ENCODE measurements at regions not wholly inside any gene's neighbourhood (a gene's known extent, or its start where the extent isn't known, plus 50 kb on each side); places are given as distances from the start of the nearest gene placed in this dataset.
A peak's percentile ranks its signal among the peaks of the same experiment; 100 is the strongest.

DNA sequence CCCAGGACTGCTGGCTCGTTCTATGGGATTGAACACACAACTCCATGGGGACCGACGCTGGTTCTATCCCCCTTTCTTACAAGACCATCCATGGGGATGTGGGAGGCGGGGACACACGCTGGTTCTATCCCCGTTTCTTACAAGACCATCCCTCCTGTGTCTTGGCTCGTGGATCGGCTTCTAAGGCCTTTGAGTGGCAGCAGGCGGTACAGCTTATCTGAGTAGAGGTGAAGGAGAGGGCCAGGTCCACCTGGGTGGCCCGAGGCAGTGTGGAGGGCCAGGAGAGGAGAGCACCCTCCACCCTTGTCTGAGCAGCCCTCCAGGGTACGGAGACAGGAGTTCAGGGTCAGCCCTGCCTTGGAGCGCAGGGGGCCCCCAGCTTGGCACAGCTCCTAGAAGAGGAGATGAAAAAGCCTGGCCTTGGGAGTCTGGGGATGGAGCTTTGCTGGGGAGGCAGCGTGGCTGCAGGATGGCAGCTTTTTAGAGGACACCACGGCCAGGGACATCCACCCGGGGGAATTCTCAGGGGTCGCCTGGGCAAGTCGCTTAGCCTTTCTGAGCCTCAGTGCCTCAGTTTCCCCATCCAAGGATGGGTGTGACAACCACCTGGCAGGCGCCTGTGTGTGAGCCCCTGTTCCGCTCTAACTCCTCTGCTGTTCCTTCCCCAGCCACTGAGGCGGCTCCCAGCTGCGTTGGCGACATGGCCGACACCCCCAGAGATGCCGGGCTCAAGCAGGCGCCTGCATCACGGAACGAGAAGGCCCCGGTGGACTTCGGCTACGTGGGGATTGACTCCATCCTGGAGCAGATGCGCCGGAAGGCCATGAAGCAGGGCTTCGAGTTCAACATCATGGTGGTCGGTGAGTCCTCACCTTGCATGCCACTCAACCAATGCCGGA is 341.0 kb downstream of the SEC14L1 start:
- Mint-ChIP-seq H3K36me3 (peaks cover 4% of the 10 kb centered on the region), H3K27me3 (no peaks in the 10 kb centered on the region), H3K9me3 (no peaks in the 10 kb centered on the region), H3K27ac (peak overlapping the region in 1 of 3 donors; percentile 42), H3K4me3 (peak overlapping the region in 3 of 4 donors; percentile 23 to 79 (median 57)), H3K4me1 (peaks cover 14 to 24% (median 18%) of the 10 kb centered on the region in 3 donors)

DNA sequence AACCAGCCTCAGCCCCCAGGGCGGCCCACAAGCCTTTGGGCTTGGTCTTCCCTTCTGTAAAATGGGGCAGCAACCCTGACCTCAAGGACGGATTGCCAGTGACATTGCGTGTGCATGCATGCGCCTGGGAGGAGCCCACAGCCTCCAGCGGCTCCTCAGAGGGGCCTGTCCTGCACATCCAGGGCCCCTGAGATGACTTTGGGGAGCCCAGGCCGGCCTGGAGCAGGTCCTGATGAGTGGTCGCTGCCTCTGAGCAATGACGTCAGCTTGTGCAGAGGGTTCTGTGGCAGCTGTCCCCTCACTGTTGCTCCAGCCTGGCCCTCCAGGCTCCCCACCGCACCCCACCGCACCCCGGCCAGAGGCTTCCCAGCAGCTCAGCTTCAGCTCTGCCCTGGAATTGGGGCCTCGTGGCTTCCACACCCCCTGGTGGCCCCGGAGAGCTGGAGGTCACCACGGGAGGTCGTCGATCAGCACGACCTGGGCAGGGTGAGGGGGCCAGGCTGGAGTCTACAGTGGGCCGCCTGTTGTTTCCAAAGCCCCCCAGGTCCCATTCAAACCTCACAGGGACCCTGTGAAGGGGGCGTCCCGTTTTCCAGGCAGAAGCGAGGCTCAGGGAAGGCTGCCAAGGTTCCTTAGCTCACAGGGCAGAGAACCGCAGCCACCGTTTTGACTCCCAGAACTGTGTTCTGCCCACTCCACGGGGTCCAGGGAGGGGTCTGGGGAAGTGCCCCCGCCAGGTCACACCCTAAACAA is 341.8 kb downstream of the SEC14L1 start:
- Mint-ChIP-seq H3K27ac (no peak overlapping the region), H3K27me3 (no peaks in the 10 kb centered on the region), H3K36me3 (peaks cover 4% of the 10 kb centered on the region), H3K4me3 (no peak overlapping the region), H3K4me1 (peaks cover 12 to 16% (median 14%) of the 10 kb centered on the region in 3 donors), H3K9me3 (no peaks in the 10 kb centered on the region)

DNA sequence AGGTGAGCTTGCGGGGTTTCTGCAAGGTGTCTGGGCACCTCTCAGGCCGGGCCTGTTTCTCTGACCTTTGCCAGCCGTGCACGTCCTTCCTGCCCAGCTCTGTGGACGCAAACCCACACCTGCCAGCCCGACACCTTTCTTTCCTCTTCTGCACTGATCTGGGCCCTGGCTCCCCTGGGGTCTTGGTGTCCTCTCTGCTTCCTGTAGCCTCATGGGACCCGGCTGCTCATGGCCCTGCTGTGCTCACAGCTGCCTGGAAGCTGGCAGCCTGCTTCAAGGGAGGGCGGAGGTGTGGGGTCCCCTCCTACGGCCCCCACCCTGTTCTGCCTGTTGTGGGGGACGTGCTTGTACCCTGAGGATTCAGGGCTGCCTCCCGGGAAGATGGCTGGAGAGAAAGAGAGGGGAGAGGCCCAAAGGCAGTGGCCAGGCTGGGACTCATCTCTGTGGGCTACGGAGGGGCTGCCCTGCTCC is 342.4 kb downstream of the SEC14L1 start:
- Mint-ChIP-seq H3K27me3 (no peaks in the 10 kb centered on the region), H3K36me3 (peaks cover 4% of the 10 kb centered on the region), H3K4me3 (no peak overlapping the region), H3K9me3 (no peaks in the 10 kb centered on the region), H3K27ac (no peak overlapping the region), H3K4me1 (peaks cover 9 to 14% (median 12%) of the 10 kb centered on the region in 3 donors)

DNA sequence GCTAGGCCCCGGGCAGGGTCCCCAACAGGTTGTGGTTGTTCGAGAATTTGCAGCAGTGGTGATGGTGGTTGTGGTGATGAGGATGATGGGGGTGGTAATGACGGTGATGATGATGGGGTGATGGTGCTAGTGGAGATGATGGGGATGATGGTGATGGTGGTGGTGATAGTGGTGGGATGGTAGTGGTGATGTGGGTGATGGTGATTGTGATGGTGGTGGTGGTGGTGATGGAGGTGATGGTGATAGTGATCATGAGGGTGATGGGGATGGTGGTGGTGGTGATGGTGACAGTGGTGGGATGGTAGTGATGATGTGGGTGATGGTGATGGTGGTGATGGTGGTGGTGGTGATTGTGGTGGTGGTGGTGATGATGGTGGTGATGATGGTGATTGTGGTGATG is 343.3 kb downstream of the SEC14L1 start:
- Mint-ChIP-seq H3K9me3 (no peaks in the 10 kb centered on the region), H3K27me3 (no peaks in the 10 kb centered on the region), H3K36me3 (peaks cover 1% of the 10 kb centered on the region), H3K4me3 (no peak overlapping the region), H3K27ac (no peak overlapping the region), H3K4me1 (peaks cover 4 to 12% (median 6%) of the 10 kb centered on the region in 3 donors)

DNA sequence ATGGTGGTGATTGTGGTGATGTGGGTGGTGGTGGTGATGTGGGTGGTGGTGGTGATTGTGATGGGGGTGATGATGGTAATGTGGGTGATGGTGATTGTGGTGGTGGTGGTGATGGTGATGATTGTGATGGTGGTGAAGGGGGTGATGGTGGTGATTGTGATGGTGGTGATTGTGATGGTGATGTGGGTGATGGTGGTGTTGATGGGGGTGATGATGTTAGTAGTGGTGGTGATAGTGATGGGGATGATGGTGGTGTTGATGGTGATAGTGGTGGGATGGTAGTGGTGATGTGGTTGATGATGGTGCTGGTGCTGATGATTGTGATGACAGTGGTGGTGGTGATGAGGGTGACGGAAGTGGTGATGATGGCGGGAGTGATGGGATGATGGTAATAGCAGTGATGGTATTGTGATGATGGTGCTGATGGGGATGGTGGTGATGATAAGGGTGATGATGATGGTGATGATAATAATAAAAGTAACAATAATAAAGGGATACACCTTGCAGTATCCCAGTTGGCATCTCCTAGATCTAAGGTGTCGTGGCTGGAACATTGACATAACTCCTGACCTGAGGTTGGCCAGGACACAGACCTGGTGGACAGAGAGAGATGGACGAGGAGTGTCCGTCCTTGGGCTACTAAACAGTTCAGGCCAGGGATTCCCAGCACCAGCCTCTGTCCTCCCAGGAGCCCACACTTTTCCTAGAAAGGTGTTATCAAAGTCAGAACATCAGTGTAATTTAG is 344.5 kb downstream of the SEC14L1 start:
- Mint-ChIP-seq H3K36me3 (peaks cover 1% of the 10 kb centered on the region), H3K4me1 (peaks cover 5 to 12% (median 6%) of the 10 kb centered on the region in 3 donors), H3K27ac (no peak overlapping the region), H3K4me3 (no peak overlapping the region), H3K27me3 (no peaks in the 10 kb centered on the region), H3K9me3 (no peaks in the 10 kb centered on the region)

DNA sequence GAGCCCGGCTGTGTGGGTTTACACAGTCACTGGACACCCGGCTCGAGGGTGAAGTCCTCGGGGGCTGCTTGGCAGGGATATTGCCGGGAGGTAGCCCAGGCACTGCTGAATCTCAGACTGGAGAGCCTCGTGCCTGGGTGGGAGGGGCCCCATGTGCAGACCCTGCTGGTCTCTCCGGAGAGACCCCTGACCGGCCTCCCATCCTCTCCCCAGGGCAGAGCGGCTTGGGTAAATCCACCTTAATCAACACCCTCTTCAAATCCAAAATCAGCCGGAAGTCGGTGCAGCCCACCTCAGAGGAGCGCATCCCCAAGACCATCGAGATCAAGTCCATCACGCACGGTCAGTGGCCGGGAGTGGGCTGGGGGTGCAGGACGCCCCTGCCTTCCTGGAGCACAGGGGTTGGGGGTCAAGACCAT is 346.5 kb downstream of the SEC14L1 start:
- no peaks in the 10 kb centered on the region for H3K9me3 Mint-ChIP-seq
- no peak overlapping the region for H3K27ac Mint-ChIP-seq
- H3K36me3 Mint-ChIP-seq, result no peaks in the 10 kb centered on the region
- H3K4me1 Mint-ChIP-seq, result peaks cover 9 to 12% (median 11%) of the 10 kb centered on the region in 3 donors
- no peak overlapping the region for H3K4me3 Mint-ChIP-seq
- no peaks in the 10 kb centered on the region for H3K27me3 Mint-ChIP-seq

DNA sequence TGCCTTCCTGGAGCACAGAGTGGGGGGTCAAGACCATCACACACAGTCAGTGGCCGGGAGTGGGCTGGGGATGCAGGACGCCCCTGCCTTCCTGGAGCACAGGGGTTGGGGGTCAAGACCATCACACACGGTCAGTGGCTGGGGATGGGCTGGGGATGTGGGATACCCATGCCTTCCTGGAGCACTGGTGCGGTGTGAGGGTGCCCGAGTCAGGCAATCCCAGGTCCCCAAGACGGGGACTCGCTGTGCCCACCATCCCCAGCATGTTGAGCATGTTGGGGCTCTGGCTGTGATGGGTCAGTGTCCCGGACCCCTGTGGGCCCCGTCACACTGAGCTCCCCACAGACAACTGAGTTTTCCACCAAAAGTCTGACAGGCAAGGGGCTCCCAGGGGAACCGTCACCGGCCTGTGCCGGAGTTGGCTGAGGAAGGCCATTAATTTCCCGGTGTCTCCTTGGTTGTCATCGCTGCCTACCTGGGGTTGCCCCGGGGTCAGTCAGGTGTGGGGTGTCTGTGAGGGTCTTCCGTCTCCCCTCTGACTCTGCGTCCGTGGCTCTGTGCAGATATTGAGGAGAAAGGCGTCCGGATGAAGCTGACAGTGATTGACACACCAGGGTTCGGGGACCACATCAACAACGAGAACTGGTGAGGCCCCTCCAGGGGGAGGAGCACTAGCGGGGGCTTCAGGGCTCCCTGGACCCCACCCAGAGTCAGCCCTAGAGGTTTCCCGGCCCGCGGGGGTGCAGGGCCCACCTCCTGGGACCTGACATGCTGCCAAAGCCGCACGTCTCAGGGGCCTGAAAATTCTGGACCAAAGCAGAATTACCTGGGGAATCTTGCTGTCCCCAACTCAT is 347.1 kb downstream of the SEC14L1 start:
- Mint-ChIP-seq H3K9me3 (no peaks in the 10 kb centered on the region), H3K4me3 (no peak overlapping the region), H3K27ac (peak overlapping the region in 1 of 3 donors; percentile 64), H3K4me1 (peaks cover 11 to 13% (median 12%) of the 10 kb centered on the region in 3 donors), H3K36me3 (no peaks in the 10 kb centered on the region), H3K27me3 (no peaks in the 10 kb centered on the region)

DNA sequence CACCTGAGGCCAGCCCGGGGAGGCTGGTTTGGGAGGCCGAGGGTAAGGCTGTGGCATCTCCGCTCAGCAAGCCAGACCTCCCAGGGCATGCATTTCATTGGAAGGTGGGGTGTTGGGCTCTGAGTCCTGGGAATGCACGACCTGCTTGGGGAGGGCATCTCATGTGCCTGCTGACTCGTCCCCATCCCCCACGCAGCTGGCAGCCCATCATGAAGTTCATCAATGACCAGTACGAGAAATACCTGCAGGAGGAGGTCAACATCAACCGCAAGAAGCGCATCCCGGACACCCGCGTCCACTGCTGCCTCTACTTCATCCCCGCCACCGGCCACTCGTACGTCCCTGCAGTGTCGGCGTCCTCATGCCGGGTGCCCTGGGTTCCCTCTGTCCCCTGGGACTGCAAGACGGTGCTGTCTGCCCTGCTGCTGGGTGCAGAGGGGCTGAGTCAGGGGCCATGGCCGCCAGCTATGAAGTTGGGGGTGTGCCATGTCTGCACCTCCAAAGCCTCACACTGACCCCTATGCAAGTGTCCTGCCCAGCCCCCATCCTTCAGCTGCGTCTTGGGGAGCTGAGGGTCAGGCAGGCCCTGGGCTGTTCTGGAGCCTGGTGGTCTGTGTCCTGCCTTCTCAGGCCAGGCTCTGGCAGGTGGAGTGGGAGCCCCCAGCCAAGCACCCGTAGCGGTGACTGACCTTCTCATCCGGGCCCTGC is 347.9 kb downstream of the SEC14L1 start:
- H3K4me1 Mint-ChIP-seq, result peaks cover 9 to 15% (median 12%) of the 10 kb centered on the region in 3 donors
- no peaks in the 10 kb centered on the region for H3K27me3 Mint-ChIP-seq
- H3K9me3 Mint-ChIP-seq, result no peaks in the 10 kb centered on the region
- peak overlapping the region in 2 of 3 donors; percentile 35 to 64 for H3K27ac Mint-ChIP-seq
- H3K36me3 Mint-ChIP-seq, result no peaks in the 10 kb centered on the region
- no peak overlapping the region for H3K4me3 Mint-ChIP-seq

DNA sequence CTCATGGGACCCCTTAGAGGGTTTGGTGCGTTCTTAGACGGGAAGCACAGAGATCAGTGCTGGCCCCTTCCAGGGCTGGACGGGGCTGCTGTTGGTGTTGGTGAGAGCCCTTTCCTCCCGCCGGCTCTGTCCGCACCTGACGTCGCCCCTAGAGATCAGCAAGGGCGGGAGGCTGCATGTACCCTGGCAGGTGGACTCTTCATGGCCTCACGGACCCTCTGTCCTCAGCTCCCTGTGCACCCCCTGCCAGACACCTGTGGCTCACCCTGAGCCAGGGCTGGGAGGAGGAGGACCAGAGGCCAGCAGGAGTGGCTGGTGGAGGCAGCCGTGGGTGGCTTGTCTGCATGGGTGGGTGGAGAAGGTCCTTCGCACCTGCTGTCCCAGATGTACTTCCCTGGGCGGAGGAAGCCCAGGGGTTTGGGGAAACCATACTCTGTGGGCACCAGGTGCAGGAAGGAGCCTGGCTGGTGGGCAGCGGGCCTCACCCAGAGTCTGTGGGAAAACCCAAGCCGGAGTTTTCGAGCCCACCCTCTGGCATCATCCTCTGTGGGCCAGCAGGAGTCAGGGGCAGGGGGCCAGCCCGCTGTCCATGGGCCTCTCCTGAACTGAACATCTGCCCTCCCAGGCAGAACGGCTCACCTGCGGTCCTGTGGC is 348.6 kb downstream of the SEC14L1 start:
- no peak overlapping the region for H3K4me3 Mint-ChIP-seq
- no peaks in the 10 kb centered on the region for H3K36me3 Mint-ChIP-seq
- peak overlapping the region; percentile 31 to 64 (median 35) for H3K27ac Mint-ChIP-seq

DNA sequence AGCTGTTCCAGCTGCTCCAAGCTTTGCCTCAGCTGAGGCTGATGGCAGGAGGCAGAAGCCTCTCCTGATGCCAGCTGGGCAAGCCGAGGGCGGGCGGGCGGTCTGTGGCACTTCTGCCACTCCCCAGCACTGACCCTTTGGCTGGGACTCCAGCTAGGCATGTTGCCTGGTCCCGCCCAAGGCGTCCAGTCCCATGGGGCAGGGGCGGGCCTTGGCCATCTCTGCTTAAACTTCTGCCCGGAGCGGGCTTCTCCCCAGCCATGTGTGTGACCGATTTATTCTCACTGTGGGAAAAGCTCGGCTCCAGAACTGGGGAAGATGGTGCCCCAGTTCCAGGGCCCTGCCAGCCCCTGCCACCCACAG is 349.1 kb downstream of the SEC14L1 start:
- Mint-ChIP-seq H3K27me3 (peaks cover under 1% of the 10 kb centered on the region), H3K27ac (peak overlapping the region in 1 of 3 donors; percentile 31), H3K9me3 (no peaks in the 10 kb centered on the region), H3K4me1 (peaks cover 10 to 21% (median 15%) of the 10 kb centered on the region in 3 donors), H3K4me3 (no peak overlapping the region), H3K36me3 (peaks cover under 1% of the 10 kb centered on the region)

More for the DNA sequence above, 348.6 kb downstream of the SEC14L1 start:
- Mint-ChIP-seq H3K27me3 (no peaks in the 10 kb centered on the region), H3K9me3 (no peaks in the 10 kb centered on the region), H3K4me1 (peaks cover 9 to 19% (median 12%) of the 10 kb centered on the region in 3 donors)

DNA sequence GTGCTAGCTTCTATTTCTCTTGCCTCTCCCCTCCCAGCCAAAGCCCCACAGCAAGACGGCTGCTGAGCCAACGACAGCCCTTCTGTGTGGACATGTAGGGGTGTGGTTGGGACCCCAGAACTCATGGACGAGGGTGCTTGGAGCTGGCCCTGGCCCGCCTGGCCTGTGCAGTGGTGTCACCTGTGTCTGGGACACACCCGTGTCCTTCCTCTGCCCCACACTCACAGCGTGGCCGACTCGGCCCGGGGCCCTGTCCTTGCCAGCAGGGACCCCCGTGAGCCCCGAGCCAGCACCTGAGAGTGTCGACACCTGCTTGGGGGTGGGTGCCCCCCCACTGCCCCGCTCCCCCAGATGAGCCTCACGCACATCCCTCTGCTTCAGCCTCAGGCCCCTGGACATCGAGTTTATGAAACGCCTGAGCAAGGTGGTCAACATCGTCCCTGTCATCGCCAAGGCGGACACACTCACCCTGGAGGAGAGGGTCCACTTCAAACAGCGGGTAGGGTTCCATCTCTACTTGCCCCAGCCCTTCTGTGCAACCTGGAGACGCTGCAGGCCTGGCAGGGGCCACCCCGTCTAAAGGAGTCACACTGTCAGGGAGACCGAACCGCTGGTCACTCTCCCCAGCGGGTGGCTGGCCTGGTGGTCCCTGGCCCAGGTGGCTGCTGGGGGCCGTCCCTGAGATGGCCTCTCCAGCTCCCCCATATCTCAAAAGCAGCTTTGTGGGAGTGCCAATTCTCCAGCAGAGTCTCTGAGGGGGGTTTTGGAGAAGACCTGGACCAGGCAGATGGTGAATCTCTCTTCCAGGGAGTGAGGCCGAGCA is 349.8 kb downstream of the SEC14L1 start:
- Mint-ChIP-seq H3K27ac (peak overlapping the region in 2 of 3 donors; percentile 45 to 85), H3K36me3 (peaks cover 2% of the 10 kb centered on the region)

DNA sequence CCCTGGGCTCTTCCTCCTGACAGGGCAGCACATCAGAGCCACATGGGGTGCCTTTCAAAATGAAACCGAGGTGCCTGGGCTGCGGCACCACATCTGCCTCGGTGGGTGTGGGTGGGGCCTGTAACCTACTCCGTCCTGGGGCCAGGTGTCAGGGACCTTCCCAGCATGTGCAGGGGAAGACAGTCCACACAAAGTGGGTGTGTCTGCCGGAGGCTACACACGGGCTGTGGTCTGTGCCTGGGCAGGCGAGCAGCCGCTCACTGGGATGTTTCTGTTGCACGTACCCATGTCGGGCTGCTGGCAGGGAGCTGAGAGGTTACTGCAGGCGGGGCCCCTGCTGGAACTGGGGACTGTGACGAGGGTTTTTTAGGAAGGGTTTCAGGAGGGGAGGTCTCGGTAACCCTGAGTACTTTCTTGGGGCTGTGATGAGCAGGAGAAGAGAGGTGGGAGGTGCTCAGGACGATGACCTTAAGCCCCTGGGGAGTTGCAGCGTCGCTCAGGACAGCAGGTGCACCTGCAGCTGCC is 351.2 kb downstream of the SEC14L1 start:
- Mint-ChIP-seq H3K9me3 (no peaks in the 10 kb centered on the region), H3K4me3 (peak overlapping the region; percentile 65 to 89 (median 78)), H3K36me3 (peaks cover 2% of the 10 kb centered on the region), H3K4me1 (peaks cover 9 to 19% (median 13%) of the 10 kb centered on the region in 3 donors), H3K27ac (peak overlapping the region; percentile 94 to 97 (median 97)), H3K27me3 (peaks cover 2% of the 10 kb centered on the region)

More for the DNA sequence above, 349.8 kb downstream of the SEC14L1 start:
- H3K27me3 Mint-ChIP-seq, result peaks cover 2% of the 10 kb centered on the region
- no peaks in the 10 kb centered on the region for H3K9me3 Mint-ChIP-seq
- H3K4me1 Mint-ChIP-seq, result peaks cover 12 to 23% (median 18%) of the 10 kb centered on the region in 3 donors
- H3K4me3 Mint-ChIP-seq, result no peak overlapping the region

All from IgD-negative memory B cell (primary cell).